ENCODE measurements at regions not wholly inside any gene's neighbourhood (a gene's known extent, or its start where the extent isn't known, plus 50 kb on each side); places are given as distances from the start of the nearest gene placed in this dataset.

GRCh38 chr6:14790976-14791375, 454.9 kb upstream of the JARID2 start:
- Histone ChIP-seq H3K27me3 (ENCODE audit: control insufficient read depth, insufficient read depth, low read length) (0 out of 2 replicates have a peak, but pooled peaks cover 2% of the 10 kb centered on the region), H3K9me3 (ENCODE audit: control insufficient read depth, insufficient read depth, low read depth, low read length) (no peaks in the 10 kb centered on the region), H3K36me3 (ENCODE audit: control insufficient read depth, insufficient read depth, low read length) (no peaks in the 10 kb centered on the region), H3K27ac (ENCODE audit: low read length) (no peak overlapping the region), H3K4me1 (ENCODE audit: control insufficient read depth, insufficient read depth, low read length) (no peaks in the 10 kb centered on the region), H3K4me3 (ENCODE audit: low read depth in 2 of 2, low read length in 2 of 2) (no peak overlapping the region)
- ChIA-PET POLR2A (no interaction called here), CTCF (no interaction called here)
- ATAC-seq, result no peak
- BruUV-seq (replicated peaks), result no TSS peak
- in situ Hi-C loops (cut with HindIII; ENCODE audit: low pct_unique_long_range_greater_than_20kb, low sequenced_read_pairs) (no loop called here), intact Hi-C loops (cut with micrococcal nuclease; ENCODE audit: unreplicated experiment) (no loop called here)
- no peak for DNase-seq (ENCODE audit: low read depth, low spot score)
- no peak for TF ChIP-seq TCF7L2 (IDR thresholded peaks at IDR 0.05; ENCODE audit: low read depth, low read length)
- TF ChIP-seq CTCF (IDR thresholded peaks at IDR 0.05), result no peak
- no peak for TF ChIP-seq SIN3A (IDR thresholded peaks at IDR 0.05; ENCODE audit: borderline replicate concordance, insufficient read depth, low read depth, low read length)
- TF ChIP-seq REST (IDR thresholded peaks at IDR 0.05; ENCODE audit: insufficient read depth in 1 of 2, low read depth in 2 of 2, low read length in 1 of 2), result no peak
- no peak for TF ChIP-seq POLR2AphosphoS5 (IDR thresholded peaks at IDR 0.05; ENCODE audit: low read depth, low read length)

GRCh38 chr6:14791526-14791925, 454.3 kb upstream of the JARID2 start:
- no peaks in the 10 kb centered on the region for H3K36me3 ChIP-seq (ENCODE audit: control insufficient read depth, insufficient read depth, low read length)
- H3K27ac ChIP-seq (ENCODE audit: low read length), result no peak overlapping the region
- 0 out of 2 replicates have a peak, but pooled peaks cover 2% of the 10 kb centered on the region for H3K27me3 ChIP-seq (ENCODE audit: control insufficient read depth, insufficient read depth, low read length)
- H3K4me1 ChIP-seq (ENCODE audit: control insufficient read depth, insufficient read depth, low read length), result no peaks in the 10 kb centered on the region
- DNase-seq (ENCODE audit: low read depth, low spot score) (no peak), ATAC-seq (no peak)
- CTCF ChIA-PET, result no interaction called here
- H3K4me3 ChIP-seq (ENCODE audit: low read depth in 2 of 2, low read length in 2 of 2), result no peak overlapping the region
- POLR2A ChIA-PET, result no interaction called here
- no TSS peak for BruUV-seq (replicated peaks)
- intact Hi-C loops (cut with micrococcal nuclease; ENCODE audit: unreplicated experiment), result no loop called here
- no peaks in the 10 kb centered on the region for H3K9me3 ChIP-seq (ENCODE audit: control insufficient read depth, insufficient read depth, low read depth, low read length)
- in situ Hi-C loops (cut with HindIII; ENCODE audit: low pct_unique_long_range_greater_than_20kb, low sequenced_read_pairs), result no loop called here
- TF ChIP-seq SIN3A (IDR thresholded peaks at IDR 0.05; ENCODE audit: borderline replicate concordance, insufficient read depth, low read depth, low read length), result no peak
- no peak for TF ChIP-seq REST (IDR thresholded peaks at IDR 0.05; ENCODE audit: insufficient read depth in 1 of 2, low read depth in 2 of 2, low read length in 1 of 2)
- no peak for TF ChIP-seq POLR2AphosphoS5 (IDR thresholded peaks at IDR 0.05; ENCODE audit: low read depth, low read length)
- no peak for TF ChIP-seq CTCF (IDR thresholded peaks at IDR 0.05)
- TF ChIP-seq TCF7L2 (IDR thresholded peaks at IDR 0.05; ENCODE audit: low read depth, low read length), result no peak
